ENCODE measurements at regions not wholly inside any gene's neighbourhood (a gene's known extent, or its start where the extent isn't known, plus 50 kb on each side); places are given as distances from the start of the nearest gene placed in this dataset.
"Not testable (repeated sequence)": the region's sequence is repeated elsewhere in the genome, so short reads cannot be mapped to it uniquely, and the experiment has no call there.

DNA sequence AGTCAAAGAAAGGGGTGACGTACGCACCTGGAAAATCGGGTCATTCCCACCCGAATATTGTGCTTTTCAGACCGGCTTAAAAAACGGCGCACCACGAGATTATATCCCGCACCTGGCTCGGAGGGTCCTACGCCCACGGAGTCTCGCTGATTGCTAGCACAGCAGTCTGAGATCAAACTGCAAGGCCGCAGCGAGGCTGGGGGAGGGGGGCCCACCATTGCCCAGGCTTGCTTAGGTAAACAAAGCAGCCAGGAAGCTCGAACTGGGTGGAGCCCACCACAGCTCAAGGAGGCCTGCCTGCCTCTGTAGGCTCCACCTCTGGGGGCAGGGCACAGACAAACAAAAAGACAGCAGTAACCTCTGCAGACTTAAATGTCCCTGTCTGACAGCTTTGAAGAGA is 117.0 kb upstream of the PTBP2 start:
- not testable (repeated sequence) for TF ChIP-seq POLR2A, POLR2AphosphoS5 (IDR thresholded peaks at IDR 0.05)
- TF ChIP-seq, protein P1, sequence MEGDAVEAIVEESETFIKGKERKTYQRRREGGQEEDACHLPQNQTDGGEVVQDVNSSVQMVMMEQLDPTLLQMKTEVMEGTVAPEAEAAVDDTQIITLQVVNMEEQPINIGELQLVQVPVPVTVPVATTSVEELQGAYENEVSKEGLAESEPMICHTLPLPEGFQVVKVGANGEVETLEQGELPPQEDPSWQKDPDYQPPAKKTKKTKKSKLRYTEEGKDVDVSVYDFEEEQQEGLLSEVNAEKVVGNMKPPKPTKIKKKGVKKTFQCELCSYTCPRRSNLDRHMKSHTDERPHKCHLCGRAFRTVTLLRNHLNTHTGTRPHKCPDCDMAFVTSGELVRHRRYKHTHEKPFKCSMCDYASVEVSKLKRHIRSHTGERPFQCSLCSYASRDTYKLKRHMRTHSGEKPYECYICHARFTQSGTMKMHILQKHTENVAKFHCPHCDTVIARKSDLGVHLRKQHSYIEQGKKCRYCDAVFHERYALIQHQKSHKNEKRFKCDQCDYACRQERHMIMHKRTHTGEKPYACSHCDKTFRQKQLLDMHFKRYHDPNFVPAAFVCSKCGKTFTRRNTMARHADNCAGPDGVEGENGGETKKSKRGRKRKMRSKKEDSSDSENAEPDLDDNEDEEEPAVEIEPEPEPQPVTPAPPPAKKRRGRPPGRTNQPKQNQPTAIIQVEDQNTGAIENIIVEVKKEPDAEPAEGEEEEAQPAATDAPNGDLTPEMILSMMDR (IDR thresholded peaks at IDR 0.05), result not testable (repeated sequence)

All from sigmoid colon (tissue), 4 donors.